ENCODE measurements at regions not wholly inside any gene's neighbourhood (a gene's known extent, or its start where the extent isn't known, plus 50 kb on each side); places are given as distances from the start of the nearest gene placed in this dataset.
"Not testable (repeated sequence)": the region's sequence is repeated elsewhere in the genome, so short reads cannot be mapped to it uniquely, and the experiment has no call there.

DNA sequence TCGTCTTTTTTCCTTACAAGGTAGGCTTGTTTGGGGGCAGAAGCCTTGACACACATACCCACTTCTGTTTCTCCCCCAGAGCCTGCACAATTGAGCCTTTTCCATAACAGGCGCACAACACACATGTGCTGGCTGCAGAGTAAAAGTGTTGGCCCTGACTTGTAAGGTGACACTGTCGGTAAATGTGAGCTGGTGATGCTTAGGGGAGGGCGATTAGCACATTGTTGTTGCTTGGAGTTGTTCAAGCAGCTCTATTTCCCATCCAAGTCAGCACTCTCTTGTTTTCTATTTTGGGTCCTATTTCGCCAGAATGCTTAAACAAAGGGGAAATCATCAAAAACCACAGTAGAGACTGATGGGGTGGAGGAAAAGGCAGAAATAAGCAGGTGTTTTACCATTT is 51.9 kb upstream of the PTPRJ start:
- Histone ChIP-seq H3K27ac (ENCODE audit: insufficient read depth, low read depth, low read length, poor library complexity, severe bottlenecking) (no peak overlapping the region), H3K36me3 (ENCODE audit: control insufficient read depth, insufficient read depth, low read length) (no peaks in the 10 kb centered on the region), H3K4me1 (ENCODE audit: control insufficient read depth, insufficient read depth, low read length) (no peaks in the 10 kb centered on the region), H3K27me3 (ENCODE audit: control insufficient read depth, insufficient read depth, low read length, poor library complexity, severe bottlenecking) (no peaks in the 10 kb centered on the region), H3K9me3 (ENCODE audit: control insufficient read depth, low read length) (no peaks in the 10 kb centered on the region), H3K4me3 (ENCODE audit: insufficient read depth, low read depth, low read length) (no peak overlapping the region)
- WGBS, 2 experiments: 83 to 84% methylated on average over 5 of the region's 5 CpGs

DNA sequence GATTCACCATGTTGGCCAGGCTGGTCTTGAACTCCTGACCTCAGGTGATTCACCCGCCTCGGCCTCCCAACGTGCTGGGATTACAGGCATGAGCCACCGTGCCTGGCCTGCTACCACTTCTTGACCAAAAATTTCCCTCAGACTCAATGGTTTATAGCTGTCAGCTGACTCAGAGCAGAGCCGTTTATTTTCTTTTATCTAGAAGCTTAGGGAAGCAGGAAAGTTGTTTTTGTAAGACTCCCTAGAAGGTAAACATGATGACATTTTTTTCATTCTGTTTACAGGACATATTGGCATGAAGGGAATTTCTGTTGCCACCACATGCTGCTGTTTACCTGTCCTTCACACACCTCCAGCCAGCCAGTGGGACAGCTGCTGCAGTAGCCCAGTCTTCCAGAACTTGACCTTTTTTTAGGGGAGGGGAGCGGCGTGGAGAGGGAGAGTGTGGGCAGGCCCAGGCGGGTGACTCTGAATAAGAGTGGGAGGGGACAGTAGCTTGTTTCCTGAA is 56.1 kb upstream of the PTPRJ start:
- no peaks in the 10 kb centered on the region for H3K27me3 ChIP-seq (ENCODE audit: control insufficient read depth, insufficient read depth, low read length, poor library complexity, severe bottlenecking)
- no peak overlapping the region for H3K4me3 ChIP-seq (ENCODE audit: insufficient read depth, low read depth, low read length)
- no peak overlapping the region for H3K27ac ChIP-seq (ENCODE audit: insufficient read depth, low read depth, low read length, poor library complexity, severe bottlenecking)
- 56 to 64% methylated on average over 7 to 8 of the region's 8 CpGs for WGBS, 2 experiments
- no peaks in the 10 kb centered on the region for H3K4me1 ChIP-seq (ENCODE audit: control insufficient read depth, insufficient read depth, low read length)
- no peaks in the 10 kb centered on the region for H3K36me3 ChIP-seq (ENCODE audit: control insufficient read depth, insufficient read depth, low read length)
- no peaks in the 10 kb centered on the region for H3K9me3 ChIP-seq (ENCODE audit: control insufficient read depth, low read length)

- no peak overlapping the region for H3K4me3 ChIP-seq (ENCODE audit: insufficient read depth, low read depth, low read length)
- no peaks in the 10 kb centered on the region for H3K27me3 ChIP-seq (ENCODE audit: control insufficient read depth, insufficient read depth, low read length, poor library complexity, severe bottlenecking)
- H3K4me1 ChIP-seq (ENCODE audit: control insufficient read depth, insufficient read depth, low read length): peaks cover 3% of the 10 kb centered on the region
- no peaks in the 10 kb centered on the region for H3K36me3 ChIP-seq (ENCODE audit: control insufficient read depth, insufficient read depth, low read length)
- H3K27ac ChIP-seq (ENCODE audit: insufficient read depth, low read depth, low read length, poor library complexity, severe bottlenecking): no peak overlapping the region
- no peaks in the 10 kb centered on the region for H3K9me3 ChIP-seq (ENCODE audit: control insufficient read depth, low read length)
- WGBS, 2 experiments: 65% methylated on average over 4 of the region's 4 CpGs
Measured at GRCh38 chr11:47923667-47924066, 56.7 kb upstream of the PTPRJ start.

GRCh38 chr11:47921080-47921555 is 59.2 kb upstream of the PTPRJ start:
- not testable (repeated sequence) for H3K4me3 ChIP-seq (ENCODE audit: insufficient read depth, low read depth, low read length); H3K27me3 ChIP-seq (ENCODE audit: control insufficient read depth, insufficient read depth, low read length, poor library complexity, severe bottlenecking); H3K9me3 ChIP-seq (ENCODE audit: control insufficient read depth, low read length); H3K4me1 ChIP-seq (ENCODE audit: control insufficient read depth, insufficient read depth, low read length); H3K27ac ChIP-seq (ENCODE audit: insufficient read depth, low read depth, low read length, poor library complexity, severe bottlenecking); H3K36me3 ChIP-seq (ENCODE audit: control insufficient read depth, insufficient read depth, low read length)
- 92% methylated on average over 6 of the region's 6 CpGs for WGBS, 2 experiments

DNA sequence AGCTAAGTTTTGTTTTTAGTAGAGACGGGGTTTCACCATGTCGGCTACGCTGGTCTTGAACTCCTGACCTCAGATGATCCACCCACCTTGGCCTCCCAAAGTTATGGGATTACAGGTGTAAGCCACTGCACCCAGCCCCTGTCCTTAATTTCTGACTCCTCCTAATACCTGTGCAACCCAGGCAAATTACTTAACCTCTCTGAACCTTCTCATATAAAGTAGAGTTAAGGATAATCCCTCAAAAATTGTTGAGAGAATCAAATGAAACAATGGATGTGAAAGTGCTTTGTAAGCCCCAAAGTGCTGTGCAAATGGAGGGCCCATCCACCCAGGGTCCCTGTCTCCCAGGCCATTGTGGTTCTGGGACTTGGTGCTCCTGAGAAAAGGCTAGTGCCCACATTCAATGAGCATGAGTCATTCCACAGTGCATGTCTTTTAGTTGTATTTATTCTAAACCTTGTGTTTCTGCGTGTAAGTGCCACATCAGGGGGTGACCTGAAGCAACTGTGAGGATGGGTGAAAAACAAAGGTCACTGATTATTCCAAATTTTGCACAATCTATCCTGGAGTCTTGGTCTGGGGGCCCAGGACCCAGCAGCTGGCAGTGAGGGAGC is 61.4 kb upstream of the PTPRJ start:
- WGBS, 2 experiments: 80 to 81% methylated on average over 4 of the region's 4 CpGs
- H3K9me3 ChIP-seq (ENCODE audit: control insufficient read depth, low read length): no peaks in the 10 kb centered on the region
- H3K4me1 ChIP-seq (ENCODE audit: control insufficient read depth, insufficient read depth, low read length): peaks cover 3% of the 10 kb centered on the region
- H3K36me3 ChIP-seq (ENCODE audit: control insufficient read depth, insufficient read depth, low read length): no peaks in the 10 kb centered on the region
- no peak overlapping the region for H3K4me3 ChIP-seq (ENCODE audit: insufficient read depth, low read depth, low read length)
- H3K27ac ChIP-seq (ENCODE audit: insufficient read depth, low read depth, low read length, poor library complexity, severe bottlenecking): no peak overlapping the region
- H3K27me3 ChIP-seq (ENCODE audit: control insufficient read depth, insufficient read depth, low read length, poor library complexity, severe bottlenecking): no peaks in the 10 kb centered on the region

- H3K27ac ChIP-seq (ENCODE audit: insufficient read depth, low read depth, low read length, poor library complexity, severe bottlenecking): no peak overlapping the region
- WGBS, 2 experiments: 78 to 87% methylated on average over 3 of the region's 3 CpGs
- no peak overlapping the region for H3K4me3 ChIP-seq (ENCODE audit: insufficient read depth, low read depth, low read length)
Measured at GRCh38 chr11:47918370-47918690, 62.0 kb upstream of the PTPRJ start.

GRCh38 chr11:47917599-47918369 is 62.6 kb upstream of the PTPRJ start:
- Histone ChIP-seq H3K27ac (ENCODE audit: insufficient read depth, low read depth, low read length, poor library complexity, severe bottlenecking) (no peak overlapping the region), H3K36me3 (ENCODE audit: control insufficient read depth, insufficient read depth, low read length) (no peaks in the 10 kb centered on the region), H3K27me3 (ENCODE audit: control insufficient read depth, insufficient read depth, low read length, poor library complexity, severe bottlenecking) (no peaks in the 10 kb centered on the region), H3K4me1 (ENCODE audit: control insufficient read depth, insufficient read depth, low read length) (peaks cover 3% of the 10 kb centered on the region), H3K9me3 (ENCODE audit: control insufficient read depth, low read length) (no peaks in the 10 kb centered on the region), H3K4me3 (ENCODE audit: insufficient read depth, low read depth, low read length) (no peak overlapping the region)
- 90 to 92% methylated on average over 11 of the region's 11 CpGs for WGBS, 2 experiments

More at GRCh38 chr11:47918370-47918690, 62.0 kb upstream of the PTPRJ start:
- H3K36me3 ChIP-seq (ENCODE audit: control insufficient read depth, insufficient read depth, low read length): no peaks in the 10 kb centered on the region
- H3K27me3 ChIP-seq (ENCODE audit: control insufficient read depth, insufficient read depth, low read length, poor library complexity, severe bottlenecking): no peaks in the 10 kb centered on the region
- no peaks in the 10 kb centered on the region for H3K9me3 ChIP-seq (ENCODE audit: control insufficient read depth, low read length)
- H3K4me1 ChIP-seq (ENCODE audit: control insufficient read depth, insufficient read depth, low read length): peaks cover 3% of the 10 kb centered on the region

GRCh38 chr11:47916361-47916841 is 64.0 kb upstream of the PTPRJ start:
- H3K27me3 ChIP-seq (ENCODE audit: control insufficient read depth, insufficient read depth, low read length, poor library complexity, severe bottlenecking): no peaks in the 10 kb centered on the region
- H3K4me3 ChIP-seq (ENCODE audit: insufficient read depth, low read depth, low read length): no peak overlapping the region
- no peaks in the 10 kb centered on the region for H3K36me3 ChIP-seq (ENCODE audit: control insufficient read depth, insufficient read depth, low read length)
- peaks cover 3% of the 10 kb centered on the region for H3K4me1 ChIP-seq (ENCODE audit: control insufficient read depth, insufficient read depth, low read length)
- peak overlapping the region; percentile 40 for H3K27ac ChIP-seq (ENCODE audit: insufficient read depth, low read depth, low read length, poor library complexity, severe bottlenecking)
- 92 to 93% methylated on average over 9 of the region's 9 CpGs for WGBS, 2 experiments
- H3K9me3 ChIP-seq (ENCODE audit: control insufficient read depth, low read length): no peaks in the 10 kb centered on the region

DNA sequence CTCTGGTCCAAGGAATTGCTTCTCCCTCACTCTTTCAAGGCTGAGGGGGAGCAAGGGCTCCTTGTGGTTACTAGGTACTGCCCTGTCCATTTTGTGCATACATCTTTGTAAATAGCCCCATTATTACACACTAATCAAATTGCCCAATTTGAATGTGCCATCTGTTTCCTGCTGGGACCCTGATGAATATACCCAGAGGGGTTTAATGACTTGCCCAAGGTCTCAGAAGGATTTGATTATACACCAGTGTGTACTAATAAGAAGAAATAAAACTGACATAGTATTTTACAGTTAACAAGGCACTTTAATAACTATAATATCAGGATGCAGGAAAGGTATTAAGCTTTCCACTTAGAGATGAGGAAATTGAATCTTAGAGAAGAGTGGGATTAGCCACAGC is 64.6 kb upstream of the PTPRJ start:
- H3K36me3 ChIP-seq (ENCODE audit: control insufficient read depth, insufficient read depth, low read length): no peaks in the 10 kb centered on the region
- H3K4me1 ChIP-seq (ENCODE audit: control insufficient read depth, insufficient read depth, low read length): peaks cover 3% of the 10 kb centered on the region
- no peak overlapping the region for H3K27ac ChIP-seq (ENCODE audit: insufficient read depth, low read depth, low read length, poor library complexity, severe bottlenecking)
- H3K27me3 ChIP-seq (ENCODE audit: control insufficient read depth, insufficient read depth, low read length, poor library complexity, severe bottlenecking): no peaks in the 10 kb centered on the region
- no peak overlapping the region for H3K4me3 ChIP-seq (ENCODE audit: insufficient read depth, low read depth, low read length)
- no peaks in the 10 kb centered on the region for H3K9me3 ChIP-seq (ENCODE audit: control insufficient read depth, low read length)

GRCh38 chr11:47915374-47915773 is 65.0 kb upstream of the PTPRJ start:
- Histone ChIP-seq H3K9me3 (ENCODE audit: control insufficient read depth, low read length) (no peaks in the 10 kb centered on the region), H3K27me3 (ENCODE audit: control insufficient read depth, insufficient read depth, low read length, poor library complexity, severe bottlenecking) (no peaks in the 10 kb centered on the region), H3K36me3 (ENCODE audit: control insufficient read depth, insufficient read depth, low read length) (no peaks in the 10 kb centered on the region), H3K27ac (ENCODE audit: insufficient read depth, low read depth, low read length, poor library complexity, severe bottlenecking) (no peak overlapping the region), H3K4me3 (ENCODE audit: insufficient read depth, low read depth, low read length) (no peak overlapping the region), H3K4me1 (ENCODE audit: control insufficient read depth, insufficient read depth, low read length) (peaks cover 3% of the 10 kb centered on the region)
- WGBS, 2 experiments: 90 to 94% methylated on average over 8 to 9 of the region's 9 CpGs
